Occipital lobe (tissue), 1 donor: ENCODE measurements at regions not wholly inside any gene's neighbourhood (a gene's known extent, or its start where the extent isn't known, plus 50 kb on each side); places are given as distances from the start of the nearest gene placed in this dataset.

Experiments
- DNase-seq: peaks from one replicate; lab custom pipeline; 2025; lab: John Stamatoyannopoulos, UW

- no peak for DNase-seq
Measured at GRCh38 chrX:46447384-46447783, 97.8 kb downstream of the ZNF674 start.

GRCh38 chrX:46446727-46447378 lies 98.4 kb downstream of the ZNF674 start:
- DNase-seq = peak; percentile 54

GRCh38 chrX:46444011-46444410 lies 101.2 kb downstream of the ZNF674 start:
- DNase-seq = no peak

- DNase-seq = no peak
Measured at GRCh38 chrX:46436744-46437143, 108.5 kb downstream of the ZNF674 start.

DNA sequence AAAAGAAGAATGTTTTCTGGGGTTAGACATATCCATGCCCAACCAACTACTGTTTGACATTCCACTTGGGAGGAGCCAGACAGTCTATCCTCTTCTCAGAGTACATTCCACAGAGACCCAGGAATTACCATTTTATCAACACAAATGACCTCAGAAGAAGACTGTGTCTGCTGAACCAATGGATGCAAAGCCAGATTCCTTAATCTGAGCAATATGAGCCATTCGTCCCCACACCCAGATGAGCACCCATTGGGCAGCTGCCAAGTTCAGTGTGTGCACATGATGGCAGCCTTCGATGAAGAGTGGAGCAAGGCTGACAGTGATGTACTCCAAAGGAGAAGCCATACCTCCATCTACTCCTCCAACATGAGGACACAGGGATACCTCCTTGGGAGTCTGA lies 111.3 kb downstream of the ZNF674 start:
- no peak for DNase-seq

DNA sequence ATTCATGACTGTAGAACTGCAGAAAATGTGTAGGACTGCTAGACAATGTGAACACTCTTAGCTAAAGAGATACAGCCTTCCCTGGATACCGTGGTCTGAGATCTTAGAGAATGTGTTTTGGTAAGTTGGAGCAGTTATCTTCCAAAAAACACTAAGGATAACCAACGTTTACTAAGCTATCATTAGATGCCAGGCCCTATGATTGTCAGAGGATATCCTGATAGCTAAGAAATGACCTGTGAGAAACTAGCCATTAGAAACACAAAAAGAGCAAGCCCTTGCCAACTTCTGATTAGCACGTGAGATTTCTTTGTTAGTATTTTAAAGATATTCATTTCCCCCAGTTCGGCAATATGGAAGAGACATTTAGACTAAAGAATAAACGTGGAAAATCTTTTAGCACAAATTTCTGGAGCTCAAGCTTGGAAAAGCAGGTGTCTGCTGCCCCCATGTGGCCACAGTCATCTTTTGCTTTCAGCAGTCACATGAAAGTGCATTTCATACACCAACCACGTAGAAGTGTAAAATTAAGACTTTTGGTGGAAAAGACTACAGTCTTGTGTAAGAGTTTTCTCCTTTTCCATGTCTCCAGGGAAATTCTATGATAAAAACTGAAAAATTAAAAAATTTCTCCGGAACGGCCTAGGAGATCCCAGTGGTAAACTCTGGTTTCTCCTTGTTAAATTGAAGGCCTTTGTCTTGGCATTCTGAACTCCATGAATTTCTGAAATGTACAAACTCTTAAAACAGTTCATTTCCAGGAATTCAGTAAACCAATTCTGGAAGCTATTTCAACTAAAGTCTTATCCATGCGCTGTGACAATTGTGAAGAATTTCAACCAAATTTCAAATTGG lies 136.4 kb downstream of the ZNF674 start:
- DNase-seq = peak; percentile 2

DNA sequence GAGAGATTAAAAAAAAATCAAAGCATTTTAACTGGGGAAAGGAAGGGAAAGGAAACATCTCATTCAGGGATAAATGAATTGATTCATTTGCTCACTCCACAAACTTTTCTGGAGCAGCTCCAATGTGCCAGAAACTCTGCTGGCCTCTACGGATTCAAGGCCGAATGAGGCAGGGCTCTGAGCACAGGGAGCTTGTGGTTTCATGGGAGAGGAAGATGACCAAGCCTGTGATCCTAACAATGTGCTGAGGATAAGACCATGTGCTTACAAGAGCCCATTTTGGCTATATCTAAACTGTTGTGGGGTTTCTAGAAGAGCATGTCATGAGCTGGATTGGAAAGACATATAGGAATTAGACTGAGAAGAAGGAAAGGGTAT lies 137.5 kb downstream of the ZNF674 start:
- no peak for DNase-seq

GRCh38 chrX:46407036-46407752 lies 138.0 kb downstream of the ZNF674 start:
- DNase-seq = no peak

DNA sequence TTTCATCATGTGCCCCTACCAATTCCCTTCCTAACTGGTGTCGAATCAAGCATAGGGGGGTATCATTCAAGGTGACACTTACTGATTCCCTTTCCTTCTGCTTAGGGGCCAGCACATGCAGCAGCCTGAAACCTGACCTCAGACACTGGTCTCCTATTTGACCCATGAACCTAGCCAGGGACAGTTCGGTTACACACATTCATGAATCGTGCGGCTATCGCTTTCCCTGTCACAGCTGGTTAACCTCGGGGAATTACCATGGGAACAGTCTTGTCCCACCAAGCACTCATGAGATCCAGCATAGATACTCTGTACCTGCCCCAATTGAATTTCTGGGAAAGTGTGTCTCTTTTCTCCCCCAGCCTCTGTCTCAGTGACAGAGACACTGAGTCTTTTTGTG lies 140.4 kb downstream of the ZNF674 start:
- no peak for DNase-seq

DNA sequence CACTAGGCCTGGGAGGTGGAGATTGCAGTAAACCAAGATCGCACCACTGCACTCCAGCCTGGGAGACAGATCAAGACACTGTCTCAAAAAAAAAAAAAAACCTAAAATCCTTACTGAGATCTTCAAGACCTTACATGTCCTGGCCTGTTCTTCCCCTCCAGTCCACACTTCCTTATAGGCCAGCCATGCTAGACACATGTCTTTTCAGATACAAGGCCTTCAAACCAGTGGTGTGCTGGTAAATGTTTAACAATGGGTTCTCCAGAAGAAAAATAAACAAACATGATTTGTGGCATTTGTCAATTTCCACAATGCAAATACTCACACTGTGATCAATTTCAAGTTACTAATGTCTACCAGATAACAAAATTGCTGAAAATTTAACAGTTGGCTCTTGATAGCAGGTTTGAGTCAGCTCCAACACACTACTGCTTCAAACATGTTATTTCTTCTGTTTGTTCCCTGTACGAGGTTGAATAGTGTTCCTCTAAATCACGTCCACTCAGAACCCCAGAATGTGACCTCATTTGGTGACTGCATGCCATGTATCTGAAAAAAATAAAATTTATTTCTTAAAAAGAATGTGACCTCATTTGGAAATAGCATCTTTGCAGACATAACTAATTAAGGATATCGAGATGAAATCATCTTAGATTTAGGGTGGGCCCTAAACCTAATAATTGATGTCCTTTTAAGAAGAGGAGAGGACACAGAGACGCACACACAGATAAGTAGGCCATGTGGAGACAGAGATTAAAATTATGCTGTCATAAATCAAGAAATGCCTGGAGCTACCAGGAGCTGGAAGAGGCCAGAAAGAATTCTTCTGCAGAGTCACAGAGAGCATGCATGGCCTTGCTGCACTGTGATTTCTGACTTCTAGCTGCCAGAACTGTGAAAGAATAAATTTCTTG lies 144.4 kb downstream of the ZNF674 start:
- DNase-seq = no peak

DNA sequence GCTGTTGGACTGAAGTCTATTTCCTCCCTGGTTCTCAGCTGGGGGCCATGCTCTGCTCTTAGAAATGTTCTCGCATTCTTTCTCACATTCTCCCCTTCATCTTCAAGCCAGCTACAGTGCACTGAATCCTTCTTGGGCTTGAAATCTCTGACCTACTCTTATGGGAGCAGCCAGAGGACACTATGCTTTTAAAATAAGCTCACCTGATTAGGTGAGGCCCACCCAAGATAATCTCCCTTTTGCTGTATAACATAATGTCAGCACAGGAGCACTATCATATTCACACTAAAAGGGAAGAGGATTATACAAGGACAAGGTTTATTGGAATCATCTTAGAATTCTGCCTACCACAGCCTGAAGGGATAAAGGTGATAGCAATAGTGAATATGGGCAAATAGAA lies 146.3 kb downstream of the ZNF674 start:
- no peak for DNase-seq

DNA sequence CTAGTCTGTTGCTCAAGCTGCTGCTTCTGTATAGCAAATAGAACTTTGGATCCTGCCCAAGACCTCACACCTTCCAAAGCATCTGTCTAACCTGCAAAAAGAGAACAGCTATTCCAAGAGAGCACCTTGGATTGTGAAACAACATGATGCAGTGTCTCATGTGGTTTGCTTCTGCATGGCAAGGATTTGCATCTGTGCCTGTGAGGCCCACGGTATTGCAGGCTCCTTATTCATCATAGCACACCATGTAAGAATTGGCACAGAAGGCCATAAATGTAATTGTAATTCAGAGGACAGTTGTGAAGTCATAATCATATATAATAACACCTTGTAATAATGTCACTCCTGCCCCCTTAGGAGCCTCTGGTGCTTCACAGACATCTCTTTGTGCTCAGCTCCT lies 147.1 kb downstream of the ZNF674 start:
- no peak for DNase-seq

GRCh38 chrX:46386511-46386910 lies 158.7 kb downstream of the ZNF674 start:
- no peak for DNase-seq

DNA sequence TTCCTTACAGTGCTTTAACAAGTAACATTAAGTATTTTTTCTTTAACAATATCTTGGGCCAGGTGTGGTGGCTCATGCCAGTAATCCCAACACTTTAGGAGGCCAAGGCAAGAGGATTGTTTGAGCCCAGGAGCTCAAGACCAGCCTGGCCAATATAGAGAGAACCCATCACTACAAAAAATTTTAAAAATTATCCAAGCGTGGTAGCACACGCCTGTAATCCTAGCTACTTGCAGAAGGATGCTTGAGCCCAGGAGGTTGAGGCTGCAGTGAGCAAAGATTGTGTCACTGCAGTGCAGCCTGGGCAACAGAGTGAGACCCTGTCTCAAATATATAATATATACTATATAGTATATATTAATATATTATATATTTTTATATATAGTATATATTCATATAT lies 162.2 kb downstream of the ZNF674 start:
- no peak for DNase-seq

- DNase-seq = no peak
Measured at GRCh38 chrX:46382595-46382994, 162.6 kb downstream of the ZNF674 start.

DNA sequence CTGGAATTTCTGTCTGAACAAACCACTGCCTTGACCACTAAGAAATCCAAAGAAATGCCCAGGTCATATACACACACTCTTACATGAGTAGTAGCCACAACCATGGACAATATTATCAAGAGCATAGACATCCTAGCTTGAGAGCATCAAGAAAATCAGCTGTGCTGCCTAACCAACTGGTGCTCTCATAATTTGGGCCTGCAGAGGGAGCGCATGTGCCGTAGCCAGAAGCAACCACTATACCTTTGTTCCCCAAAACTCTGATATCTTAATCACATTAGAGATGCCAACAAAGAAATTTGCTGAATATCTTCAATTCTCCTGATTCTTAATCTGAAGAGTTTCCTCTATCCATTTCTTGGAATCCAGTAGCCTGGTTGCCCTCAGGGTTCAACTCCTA lies 163.6 kb downstream of the ZNF674 start:
- no peak for DNase-seq

GRCh38 chrX:46380148-46380752 lies 165.0 kb downstream of the ZNF674 start:
- no peak for DNase-seq

GRCh38 chrX:46376246-46376885 lies 168.9 kb downstream of the ZNF674 start:
- no peak for DNase-seq

- no peak for DNase-seq
Measured at GRCh38 chrX:46375831-46376230, 169.4 kb downstream of the ZNF674 start.

- DNase-seq = no peak
Measured at GRCh38 chrX:46374371-46374770, 170.8 kb downstream of the ZNF674 start.
